Kidney (tissue), 13 donors: ENCODE measurements at regions not wholly inside any gene's neighbourhood (a gene's known extent, or its start where the extent isn't known, plus 50 kb on each side); places are given as distances from the start of the nearest gene placed in this dataset.

Experiments used
- DNase-seq, 5 donors: peaks; one replicate each; pipeline ENCODE4 v3.0.0-alpha.2; 2013 to 2020
- FAIRE-seq: peaks from 2 replicates; lab custom pipeline; 2012; peaks lifted over from hg19 to GRCh38; lab: Jason Lieb, UNC
- H3K27ac ChIP-seq, 2 donors: one replicate each; pipeline ENCODE4 v1.7.0; 2013; ENCODE audit warnings: low read depth in 2 of 2, low read length in 2 of 2, inconsistent platforms in 1 of 2
- H3K27me3 ChIP-seq: one replicate; pipeline ENCODE4 v1.7.1; 2013; ENCODE audit warnings: low read length, inconsistent platforms; ENCODE audit not compliant: control insufficient read depth, insufficient read depth
- H3K36me3 ChIP-seq, 3 donors: one replicate each; pipeline versions ENCODE4 v1.7.0 to v1.7.1; 2013; ENCODE audit warnings: low read length in 3 of 3, control low read depth in 1 of 3, inconsistent platforms in 1 of 3; ENCODE audit not compliant: insufficient read depth in 3 of 3, control insufficient read depth in 2 of 3
- H3K4me1 ChIP-seq, 3 donors: one replicate each; pipeline versions ENCODE4 v1.7.0 to v1.7.1; 2013; ENCODE audit warnings: low read length in 3 of 3, inconsistent platforms in 1 of 3, low read depth in 1 of 3; ENCODE audit not compliant: control insufficient read depth in 2 of 3, insufficient read depth in 2 of 3
- H3K4me3 ChIP-seq, 3 donors: one replicate each; pipeline versions ENCODE4 v1.7.0 to v1.8.1; 2013; ENCODE audit warnings: low read length in 3 of 3, control low read depth in 1 of 3, inconsistent platforms in 1 of 3
- H3K9ac ChIP-seq, 3 donors: one replicate each; pipeline versions ENCODE4 v1.7.0 to v1.7.1; 2013; ENCODE audit warnings: low read length in 3 of 3, control low read depth in 1 of 3, inconsistent platforms in 1 of 3
- H3K9me3 ChIP-seq, 3 donors: one replicate each; pipeline versions ENCODE4 v1.7.0 to v1.7.1; 2013; ENCODE audit warnings: low read length in 3 of 3, control low read depth in 1 of 3, inconsistent platforms in 1 of 3; ENCODE audit not compliant: control insufficient read depth in 2 of 3, insufficient read depth in 1 of 3
- intact Hi-C: fragments of 100-400 bp; cut with DNase I; formaldehyde crosslinking; loops from one replicate; pipeline ENCODE4 v1.11.1; 2022
- TF ChIP-seq, protein P1 (sequence below): IDR thresholded peaks from 3 replicates; pipeline ENCODE4 v1.5.1; 2012; ENCODE audit warnings: mild to moderate bottlenecking, moderate library complexity, borderline replicate concordance; ENCODE audit not compliant: insufficient read depth; ENCODE audit errors: extremely low read depth
- donor health status: control.
- donor health status: control.
- donor health status: control.
- donor health status: control.
- donor health status: control.
- donor health status: DM: yes; HTN: yes; CAD: no.
- donor health status: Normal renal cell carcinoma (clear cell type).

DNA sequence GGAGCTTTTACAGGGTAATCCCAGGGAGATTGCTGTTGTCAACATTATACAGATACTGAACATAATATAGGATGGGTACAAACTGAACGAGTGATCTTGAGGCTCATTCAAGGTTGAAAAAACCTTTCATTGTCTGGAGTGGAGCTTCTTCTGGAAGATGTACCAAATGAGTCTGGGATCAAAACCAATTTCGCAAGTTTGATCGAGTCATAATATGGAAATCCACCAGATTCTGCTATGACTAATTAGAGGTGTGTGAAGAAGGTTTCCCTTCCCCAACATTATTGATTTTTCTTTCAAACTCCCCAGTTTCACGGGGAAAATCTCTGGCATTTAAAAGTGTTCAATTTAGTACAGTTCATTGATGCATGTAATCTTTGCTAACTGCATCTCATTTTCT lies 324.1 kb downstream of the ZFHX3 start:
- FAIRE-seq (no peak), DNase-seq (no peak)
- H3K9ac ChIP-seq, result no peak overlapping the region
- no peaks in the 10 kb centered on the region for H3K27me3 ChIP-seq
- no peak overlapping the region for H3K4me3 ChIP-seq
- intact Hi-C loops, result no loop called here
- H3K27ac ChIP-seq, result no peak overlapping the region
- no peaks in the 10 kb centered on the region for H3K4me1 ChIP-seq
- H3K9me3 ChIP-seq, result no peaks in the 10 kb centered on the region
- TF ChIP-seq, protein P1, sequence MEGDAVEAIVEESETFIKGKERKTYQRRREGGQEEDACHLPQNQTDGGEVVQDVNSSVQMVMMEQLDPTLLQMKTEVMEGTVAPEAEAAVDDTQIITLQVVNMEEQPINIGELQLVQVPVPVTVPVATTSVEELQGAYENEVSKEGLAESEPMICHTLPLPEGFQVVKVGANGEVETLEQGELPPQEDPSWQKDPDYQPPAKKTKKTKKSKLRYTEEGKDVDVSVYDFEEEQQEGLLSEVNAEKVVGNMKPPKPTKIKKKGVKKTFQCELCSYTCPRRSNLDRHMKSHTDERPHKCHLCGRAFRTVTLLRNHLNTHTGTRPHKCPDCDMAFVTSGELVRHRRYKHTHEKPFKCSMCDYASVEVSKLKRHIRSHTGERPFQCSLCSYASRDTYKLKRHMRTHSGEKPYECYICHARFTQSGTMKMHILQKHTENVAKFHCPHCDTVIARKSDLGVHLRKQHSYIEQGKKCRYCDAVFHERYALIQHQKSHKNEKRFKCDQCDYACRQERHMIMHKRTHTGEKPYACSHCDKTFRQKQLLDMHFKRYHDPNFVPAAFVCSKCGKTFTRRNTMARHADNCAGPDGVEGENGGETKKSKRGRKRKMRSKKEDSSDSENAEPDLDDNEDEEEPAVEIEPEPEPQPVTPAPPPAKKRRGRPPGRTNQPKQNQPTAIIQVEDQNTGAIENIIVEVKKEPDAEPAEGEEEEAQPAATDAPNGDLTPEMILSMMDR, result no peak
- H3K36me3 ChIP-seq, result no peaks in the 10 kb centered on the region

DNA sequence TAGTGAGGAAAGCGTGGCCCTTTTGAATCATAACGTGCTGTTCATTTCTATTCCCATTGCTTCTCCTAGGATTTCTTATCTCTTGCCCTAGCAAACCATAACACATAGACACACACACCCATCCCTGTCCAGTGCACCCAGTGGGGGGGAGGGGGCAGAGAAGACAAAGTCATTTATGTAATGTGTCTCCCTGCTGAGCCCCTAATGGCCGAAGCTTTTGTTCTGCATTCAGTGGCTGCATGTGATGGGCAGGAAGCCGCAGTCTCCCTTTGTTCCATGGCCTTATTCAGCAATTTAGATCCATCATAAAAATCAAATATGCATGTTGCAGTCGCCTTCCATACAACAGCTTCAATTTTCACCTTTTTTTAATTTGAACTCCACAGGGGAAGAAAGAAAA lies 325.4 kb downstream of the ZFHX3 start:
- H3K4me1 ChIP-seq, result no peaks in the 10 kb centered on the region
- DNase-seq (no peak), FAIRE-seq (no peak)
- H3K9ac ChIP-seq, result no peak overlapping the region
- H3K27me3 ChIP-seq, result no peaks in the 10 kb centered on the region
- no peak overlapping the region for H3K27ac ChIP-seq
- no peaks in the 10 kb centered on the region for H3K36me3 ChIP-seq
- H3K4me3 ChIP-seq, result no peak overlapping the region
- intact Hi-C loops, result no loop called here
- TF ChIP-seq, protein P1, result no peak
- H3K9me3 ChIP-seq, result no peaks in the 10 kb centered on the region

DNA sequence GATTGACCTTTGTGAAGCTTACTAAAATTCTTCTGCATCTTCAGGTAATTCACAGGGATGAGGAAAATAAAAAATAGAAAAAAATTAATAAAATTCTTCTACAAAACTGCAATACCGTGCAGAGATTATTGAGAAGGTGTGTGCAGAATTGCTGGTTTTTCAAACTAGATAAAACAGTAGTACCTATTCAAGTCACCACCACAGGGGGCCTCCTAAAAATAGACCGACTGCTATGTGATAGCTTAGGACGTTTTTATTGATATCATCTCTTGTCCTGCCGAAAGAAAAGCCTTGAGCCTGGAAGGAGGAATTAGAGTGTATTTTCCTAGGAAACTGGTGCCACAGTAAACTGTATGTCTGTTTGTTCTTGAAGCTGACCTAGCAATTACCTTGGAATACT lies 325.9 kb downstream of the ZFHX3 start:
- H3K4me3 ChIP-seq, result no peak overlapping the region
- H3K9ac ChIP-seq, result no peak overlapping the region
- H3K9me3 ChIP-seq, result no peaks in the 10 kb centered on the region
- no peaks in the 10 kb centered on the region for H3K27me3 ChIP-seq
- FAIRE-seq (no peak), DNase-seq (no peak)
- no peaks in the 10 kb centered on the region for H3K4me1 ChIP-seq
- intact Hi-C loops, result no loop called here
- TF ChIP-seq, protein P1, result no peak
- no peaks in the 10 kb centered on the region for H3K36me3 ChIP-seq
- no peak overlapping the region for H3K27ac ChIP-seq

DNA sequence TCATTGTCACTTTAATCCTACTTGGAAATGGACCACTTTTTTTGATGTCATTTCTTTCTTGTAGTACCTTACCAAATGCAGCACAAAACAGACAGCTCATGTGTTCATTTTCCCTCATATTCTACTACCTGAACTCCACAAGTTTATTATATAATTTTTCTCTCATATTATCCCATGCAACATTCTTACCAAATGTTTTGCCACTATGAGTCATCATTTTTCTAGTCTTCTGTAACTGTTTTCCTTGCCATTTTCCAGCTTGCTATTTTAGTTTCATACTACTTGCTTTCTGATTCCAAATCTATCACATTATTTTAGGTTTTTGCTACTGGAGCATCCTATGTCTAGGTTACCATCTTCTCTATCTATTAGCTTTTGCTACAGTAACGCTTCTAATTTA lies 332.7 kb downstream of the ZFHX3 start:
- DNase-seq (no peak), FAIRE-seq (no peak)
- no peak overlapping the region for H3K9ac ChIP-seq
- H3K4me1 ChIP-seq, result no peaks in the 10 kb centered on the region
- intact Hi-C loops, result no loop called here
- TF ChIP-seq, protein P1, result no peak
- no peak overlapping the region for H3K27ac ChIP-seq
- no peaks in the 10 kb centered on the region for H3K36me3 ChIP-seq
- H3K27me3 ChIP-seq, result no peaks in the 10 kb centered on the region
- no peak overlapping the region for H3K4me3 ChIP-seq
- peaks cover 0 to 7% (median 4%) of the 10 kb centered on the region in 3 donors for H3K9me3 ChIP-seq
